Esophagus squamous epithelium (tissue), 5 donors: ENCODE measurements at regions not wholly inside any gene's neighbourhood (a gene's known extent, or its start where the extent isn't known, plus 50 kb on each side); places are given as distances from the start of the nearest gene placed in this dataset.
A peak's percentile ranks its signal among the peaks of the same experiment; 100 is the strongest.

Experiments used
- DNase-seq: peaks from one replicate; lab custom pipeline; 2025; lab: John Stamatoyannopoulos, UW
- H3K27ac ChIP-seq, 4 donors: fragments of 200-600 bp; sonication (generic); one replicate each; pipeline ENCODE4 v1.5.1; 2016 to 2019; ENCODE audit warnings: mild to moderate bottlenecking in 1 of 4
- H3K27me3 ChIP-seq, 4 donors: fragments of 200-600 bp; sonication (generic); 1 replicate in 3 of 4; 2 replicates in 1 of 4; pipeline versions ENCODE4 v1.5.1 to v1.6.0; 2017 to 2021; ENCODE audit warnings: antibody characterized with exemption in 1 of 4
- H3K36me3 ChIP-seq, 3 donors: fragments of 200-600 bp; sonication (generic); one replicate each; pipeline ENCODE4 v1.5.1; 2016 to 2019
- H3K4me1 ChIP-seq, 3 donors: fragments of 200-600 bp; sonication (generic); one replicate each; pipeline ENCODE4 v1.5.1; 2017 to 2019
- H3K4me3 ChIP-seq, 4 donors: fragments of 200-600 bp; sonication (generic); 1 replicate in 3 of 4; 2 replicates in 1 of 4; pipeline ENCODE4 v1.5.1; 2016 to 2019; ENCODE audit warnings: mild to moderate bottlenecking in 2 of 4, moderate library complexity in 1 of 4
- H3K9me3 ChIP-seq, 3 donors: fragments of 200-600 bp; sonication (generic); one replicate each; pipeline ENCODE4 v1.5.1; 2016 to 2019
- POLR2A ChIP-seq, 4 donors: fragments of 450-650 bp; IDR thresholded peaks; one replicate each; pipeline ENCODE4 v1.6.1; 2017; ENCODE audit warnings: antibody characterized with exemption in 4 of 4, mild to moderate bottlenecking in 4 of 4, moderate library complexity in 3 of 4
- WGBS, 2 donors: methylation state at CpG; one replicate each; pipeline ENCODE4 v1.1.5; 2018; 5-methylcytosine and 5-hydroxymethylcytosine counted together
- intact Hi-C: fragments of 100-400 bp; cut with DNase I; formaldehyde crosslinking; loops from one replicate; pipeline ENCODE4 v1.15.0; 2022
- TF ChIP-seq, protein P1 (sequence below), 6 experiments: fragments of 450-650 bp in 4 of 6; fragments of 200-600 bp in 2 of 6; sonication (generic) in 2 of 6; IDR thresholded peaks; one replicate each; pipeline ENCODE4 v1.5.1; 2016 to 2019; ENCODE audit warnings: antibody characterized with exemption in 6 of 6, mild to moderate bottlenecking in 4 of 6, moderate library complexity in 4 of 6
- donor health status: DM: yes; HTN: yes; CAD: no.

DNA sequence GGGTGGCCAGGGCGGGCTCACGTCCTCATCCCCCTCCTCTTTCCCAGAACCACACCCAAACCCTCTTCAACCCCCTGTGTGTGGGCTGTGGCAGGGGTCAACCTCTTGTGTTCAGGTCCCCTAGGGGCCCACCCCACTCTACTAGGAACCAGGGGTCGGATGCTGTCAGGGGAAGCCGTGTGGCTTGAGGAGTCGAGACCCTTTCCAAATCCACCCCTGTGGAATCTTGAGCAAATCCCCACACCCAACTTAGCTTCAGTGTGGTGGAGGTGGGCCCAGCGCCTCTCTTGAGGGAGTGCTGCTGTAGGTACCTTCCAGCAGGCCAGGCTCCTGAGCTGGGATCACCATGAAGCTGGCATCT, 121.5 kb downstream of the MRM1 start:
- Histone ChIP-seq H3K4me1 (peaks cover 0 to 17% (median 9%) of the 10 kb centered on the region in 3 donors), H3K9me3 (no peaks in the 10 kb centered on the region), H3K36me3 (no peaks in the 10 kb centered on the region), H3K27ac (peak overlapping the region in 1 of 4 donors; percentile 40), H3K4me3 (peak overlapping the region in 2 of 4 donors; percentile 50 to 67), H3K27me3 (peaks cover 0 to 72% (median 0%) of the 10 kb centered on the region in 4 donors)
- 43 to 80% methylated on average over 1 to 2 of the region's 6 CpGs for WGBS, 2 donors
- no peak for DNase-seq
- intact Hi-C loops = no loop called here
- no peak for TF ChIP-seq POLR2A (IDR thresholded peaks at IDR 0.05)
- TF ChIP-seq, protein P1, sequence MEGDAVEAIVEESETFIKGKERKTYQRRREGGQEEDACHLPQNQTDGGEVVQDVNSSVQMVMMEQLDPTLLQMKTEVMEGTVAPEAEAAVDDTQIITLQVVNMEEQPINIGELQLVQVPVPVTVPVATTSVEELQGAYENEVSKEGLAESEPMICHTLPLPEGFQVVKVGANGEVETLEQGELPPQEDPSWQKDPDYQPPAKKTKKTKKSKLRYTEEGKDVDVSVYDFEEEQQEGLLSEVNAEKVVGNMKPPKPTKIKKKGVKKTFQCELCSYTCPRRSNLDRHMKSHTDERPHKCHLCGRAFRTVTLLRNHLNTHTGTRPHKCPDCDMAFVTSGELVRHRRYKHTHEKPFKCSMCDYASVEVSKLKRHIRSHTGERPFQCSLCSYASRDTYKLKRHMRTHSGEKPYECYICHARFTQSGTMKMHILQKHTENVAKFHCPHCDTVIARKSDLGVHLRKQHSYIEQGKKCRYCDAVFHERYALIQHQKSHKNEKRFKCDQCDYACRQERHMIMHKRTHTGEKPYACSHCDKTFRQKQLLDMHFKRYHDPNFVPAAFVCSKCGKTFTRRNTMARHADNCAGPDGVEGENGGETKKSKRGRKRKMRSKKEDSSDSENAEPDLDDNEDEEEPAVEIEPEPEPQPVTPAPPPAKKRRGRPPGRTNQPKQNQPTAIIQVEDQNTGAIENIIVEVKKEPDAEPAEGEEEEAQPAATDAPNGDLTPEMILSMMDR (IDR thresholded peaks at IDR 0.05) = no peak

DNA sequence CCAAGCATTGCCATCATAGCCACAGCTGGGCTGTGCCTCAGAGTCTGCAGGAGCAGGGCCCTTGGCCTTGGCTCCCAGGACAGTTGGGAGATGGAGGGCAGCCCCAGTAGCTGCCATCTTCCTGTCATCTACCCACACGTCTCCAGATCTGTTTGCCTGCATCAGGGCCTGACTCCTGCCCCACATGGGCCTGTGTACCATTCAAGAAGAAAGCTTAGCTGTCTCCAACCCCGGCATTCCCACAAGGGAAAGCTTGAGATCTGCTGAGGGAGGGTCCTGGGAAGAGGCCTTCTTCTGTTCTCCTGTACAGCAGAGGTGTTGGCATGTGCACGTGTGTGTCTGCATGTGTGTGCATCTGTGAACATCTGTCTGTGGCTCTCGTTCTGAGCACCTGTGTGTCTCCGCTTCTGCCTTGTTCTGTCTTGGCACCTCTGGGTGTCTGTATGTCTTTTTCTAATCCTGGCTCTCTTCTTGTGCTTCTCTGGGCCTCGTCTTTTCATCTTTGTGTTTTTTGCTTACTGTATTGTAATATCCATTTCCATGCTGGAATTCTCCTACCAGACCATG, 122.2 kb downstream of the MRM1 start:
- WGBS, 2 donors = 80 to 81% methylated on average over 5 of the region's 6 CpGs
- H3K9me3 ChIP-seq = no peaks in the 10 kb centered on the region
- intact Hi-C loops = no loop called here

DNA sequence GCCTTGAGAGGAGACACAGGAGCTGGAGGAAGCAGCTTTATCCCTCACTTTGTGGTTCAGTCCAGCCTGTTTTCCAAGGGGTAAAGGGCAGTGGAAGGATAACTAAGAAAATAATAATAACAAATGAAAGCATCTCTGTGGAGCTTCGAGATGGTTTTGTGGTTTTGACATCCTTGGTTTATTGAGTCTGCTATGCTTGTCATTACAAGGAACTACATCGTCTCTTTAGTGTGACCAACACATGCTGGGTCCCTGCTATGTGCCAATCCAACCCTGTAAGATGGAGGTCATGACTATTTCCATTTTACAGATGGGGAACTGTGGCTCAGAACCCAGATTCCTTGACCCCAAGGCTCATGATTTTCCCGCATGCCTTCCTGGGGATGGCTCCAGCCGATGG, 124.8 kb downstream of the MRM1 start:
- Histone ChIP-seq H3K4me1 (peaks cover 0 to 23% (median 9%) of the 10 kb centered on the region in 3 donors), H3K36me3 (no peaks in the 10 kb centered on the region), H3K4me3 (no peak overlapping the region), H3K9me3 (no peaks in the 10 kb centered on the region), H3K27me3 (peaks cover 0 to 91% (median 6%) of the 10 kb centered on the region in 4 donors), H3K27ac (no peak overlapping the region)
- no peak for TF ChIP-seq POLR2A (IDR thresholded peaks at IDR 0.05)
- no peak for DNase-seq
- intact Hi-C loops = no loop called here
- 73 to 80% methylated on average over 3 to 4 of the region's 4 CpGs for WGBS, 2 donors

More for the DNA sequence above, 122.2 kb downstream of the MRM1 start:
- TF ChIP-seq POLR2A (IDR thresholded peaks at IDR 0.05) = no peak
- TF ChIP-seq, protein P1 (IDR thresholded peaks at IDR 0.05) = no peak
- Histone ChIP-seq H3K4me3 (no peak overlapping the region), H3K27me3 (peaks cover 0 to 72% (median 0%) of the 10 kb centered on the region in 4 donors), H3K4me1 (peaks cover 0 to 17% (median 9%) of the 10 kb centered on the region in 3 donors), H3K36me3 (no peaks in the 10 kb centered on the region), H3K27ac (no peak overlapping the region)
- no peak for DNase-seq

DNA sequence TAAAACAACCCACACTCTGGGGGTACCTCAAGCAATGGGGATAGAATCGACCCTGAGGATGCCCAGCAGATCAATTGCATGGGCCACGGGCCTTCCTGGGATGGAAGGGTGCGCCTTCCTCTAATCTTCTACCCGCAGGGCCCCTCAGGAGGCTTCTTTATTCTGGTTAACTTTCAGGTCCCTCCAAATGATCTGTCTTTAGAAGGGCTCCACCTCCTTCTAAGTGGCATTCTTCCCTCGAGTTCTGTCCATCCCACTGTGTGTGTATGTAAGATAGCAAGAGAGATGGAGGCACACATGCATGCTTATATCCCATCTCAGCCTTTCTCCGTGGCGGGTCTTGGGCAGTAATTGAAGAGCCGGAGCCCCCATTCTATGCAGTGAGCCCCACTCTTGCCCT, 125.7 kb downstream of the MRM1 start:
- Histone ChIP-seq H3K9me3 (no peaks in the 10 kb centered on the region), H3K4me1 (peaks cover 0 to 25% (median 7%) of the 10 kb centered on the region in 3 donors), H3K4me3 (no peak overlapping the region), H3K27ac (no peak overlapping the region), H3K27me3 (peaks cover 4 to 93% (median 6%) of the 10 kb centered on the region in 4 donors), H3K36me3 (no peaks in the 10 kb centered on the region)
- no peak for DNase-seq
- TF ChIP-seq, protein P1 (IDR thresholded peaks at IDR 0.05) = no peak
- TF ChIP-seq POLR2A (IDR thresholded peaks at IDR 0.05) = no peak
- 75 to 77% methylated on average over 5 to 6 of the region's 8 CpGs for WGBS, 2 donors
- intact Hi-C loops = no loop called here

DNA sequence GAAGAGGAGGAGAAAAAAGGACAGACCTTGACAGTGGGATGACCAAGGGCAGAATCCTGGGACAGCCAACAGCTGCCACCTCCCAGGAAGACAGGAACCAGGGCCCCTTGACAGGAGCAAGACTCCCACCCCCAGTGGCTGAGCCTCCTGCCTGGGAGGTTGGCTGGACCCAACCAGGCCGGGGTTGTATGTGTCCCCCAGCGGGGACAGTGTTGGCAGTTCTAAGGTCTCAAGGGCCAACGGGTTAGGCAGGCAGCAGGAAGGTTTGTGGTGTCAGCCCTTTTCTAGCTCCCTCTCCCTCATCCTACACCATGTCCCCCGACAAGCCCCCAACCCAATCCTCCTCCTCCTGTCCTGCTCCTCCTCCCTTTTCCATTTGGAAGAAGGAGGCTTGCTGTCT, 126.2 kb downstream of the MRM1 start:
- TF ChIP-seq, protein P1 (IDR thresholded peaks at IDR 0.05) = no peak
- TF ChIP-seq POLR2A (IDR thresholded peaks at IDR 0.05) = no peak
- Histone ChIP-seq H3K4me1 (peaks cover 0 to 20% (median 2%) of the 10 kb centered on the region in 3 donors), H3K4me3 (no peak overlapping the region), H3K36me3 (no peaks in the 10 kb centered on the region), H3K27ac (no peak overlapping the region), H3K27me3 (peaks cover 4 to 93% (median 6%) of the 10 kb centered on the region in 4 donors), H3K9me3 (no peaks in the 10 kb centered on the region)
- 16 to 50% methylated on average over 3 to 4 of the region's 4 CpGs for WGBS, 2 donors
- intact Hi-C loops = no loop called here
- DNase-seq = no peak
